ENCODE measurements at regions not wholly inside any gene's neighbourhood (a gene's known extent, or its start where the extent isn't known, plus 50 kb on each side); places are given as distances from the start of the nearest gene placed in this dataset.

- CTCF ChIA-PET: no interaction called here
- no peak for TF ChIP-seq FOS (IDR thresholded peaks at IDR 0.05; ENCODE audit: borderline replicate concordance, extremely low read depth, insufficient read length)
- TF ChIP-seq NFYA (IDR thresholded peaks at IDR 0.05; ENCODE audit: borderline replicate concordance, low read depth, low read length): no peak
- no peak for TF ChIP-seq ASH2L (IDR thresholded peaks at IDR 0.05; ENCODE audit: borderline replicate concordance, low read depth)
- TF ChIP-seq FOXK2 (IDR thresholded peaks at IDR 0.05): no peak
- TF ChIP-seq, protein P1, sequence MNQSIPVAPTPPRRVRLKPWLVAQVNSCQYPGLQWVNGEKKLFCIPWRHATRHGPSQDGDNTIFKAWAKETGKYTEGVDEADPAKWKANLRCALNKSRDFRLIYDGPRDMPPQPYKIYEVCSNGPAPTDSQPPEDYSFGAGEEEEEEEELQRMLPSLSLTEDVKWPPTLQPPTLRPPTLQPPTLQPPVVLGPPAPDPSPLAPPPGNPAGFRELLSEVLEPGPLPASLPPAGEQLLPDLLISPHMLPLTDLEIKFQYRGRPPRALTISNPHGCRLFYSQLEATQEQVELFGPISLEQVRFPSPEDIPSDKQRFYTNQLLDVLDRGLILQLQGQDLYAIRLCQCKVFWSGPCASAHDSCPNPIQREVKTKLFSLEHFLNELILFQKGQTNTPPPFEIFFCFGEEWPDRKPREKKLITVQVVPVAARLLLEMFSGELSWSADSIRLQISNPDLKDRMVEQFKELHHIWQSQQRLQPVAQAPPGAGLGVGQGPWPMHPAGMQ (IDR thresholded peaks at IDR 0.05; ENCODE audit: borderline replicate concordance): no peak
- no peak for TF ChIP-seq CBX5 (IDR thresholded peaks at IDR 0.05; ENCODE audit: low read depth)
- TF ChIP-seq CUX1 (IDR thresholded peaks at IDR 0.05; ENCODE audit: insufficient replicate concordance, low read depth, low read length): no peak
- no peak for TF ChIP-seq CREB1 (IDR thresholded peaks at IDR 0.05; ENCODE audit: low read depth)
- TF ChIP-seq, protein P2, sequence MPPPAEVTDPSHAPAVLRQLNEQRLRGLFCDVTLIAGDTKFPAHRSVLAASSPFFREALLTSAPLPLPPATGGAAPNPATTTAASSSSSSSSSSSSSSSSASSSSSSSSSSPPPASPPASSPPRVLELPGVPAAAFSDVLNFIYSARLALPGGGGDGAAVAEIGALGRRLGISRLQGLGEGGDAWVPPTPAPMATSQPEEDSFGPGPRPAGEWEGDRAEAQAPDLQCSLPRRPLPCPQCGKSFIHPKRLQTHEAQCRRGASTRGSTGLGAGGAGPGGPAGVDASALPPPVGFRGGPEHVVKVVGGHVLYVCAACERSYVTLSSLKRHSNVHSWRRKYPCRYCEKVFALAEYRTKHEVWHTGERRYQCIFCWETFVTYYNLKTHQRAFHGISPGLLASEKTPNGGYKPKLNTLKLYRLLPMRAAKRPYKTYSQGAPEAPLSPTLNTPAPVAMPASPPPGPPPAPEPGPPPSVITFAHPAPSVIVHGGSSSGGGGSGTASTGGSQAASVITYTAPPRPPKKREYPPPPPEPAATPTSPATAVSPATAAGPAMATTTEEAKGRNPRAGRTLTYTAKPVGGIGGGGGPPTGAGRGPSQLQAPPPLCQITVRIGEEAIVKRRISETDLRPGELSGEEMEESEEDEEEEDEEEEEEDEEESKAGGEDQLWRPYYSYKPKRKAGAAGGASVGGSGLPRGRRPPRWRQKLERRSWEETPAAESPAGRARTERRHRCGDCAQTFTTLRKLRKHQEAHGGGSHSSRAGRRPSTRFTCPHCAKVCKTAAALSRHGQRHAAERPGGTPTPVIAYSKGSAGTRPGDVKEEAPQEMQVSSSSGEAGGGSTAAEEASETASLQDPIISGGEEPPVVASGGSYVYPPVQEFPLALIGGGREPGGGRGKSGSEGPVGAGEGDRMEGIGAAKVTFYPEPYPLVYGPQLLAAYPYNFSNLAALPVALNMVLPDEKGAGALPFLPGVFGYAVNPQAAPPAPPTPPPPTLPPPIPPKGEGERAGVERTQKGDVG (CRISPR knock-in tag; IDR thresholded peaks at IDR 0.05): no peak
- no peak for TF ChIP-seq HCFC1 (IDR thresholded peaks at IDR 0.05; ENCODE audit: low read length)
- no peak for TF ChIP-seq GABPA (IDR thresholded peaks at IDR 0.05; ENCODE audit: low read depth)
- TF ChIP-seq RELA (IDR thresholded peaks at IDR 0.05; ENCODE audit: borderline replicate concordance, partially characterized antibody): no peak
- no TSS peak for BruUV-seq (replicated peaks)
These were observed 75.9 kb upstream of the ETS2 start for GRCh38 chr21:38729754-38730379.

More at GRCh38 chr21:38729754-38730379, 75.9 kb upstream of the ETS2 start:
- WGBS (ENCODE audit: insufficient coverage, insufficient replicate concordance, low lambda C conversion rate, missing lambda C conversion rate): 20% methylated on average over 8 of the region's 8 CpGs
- Histone ChIP-seq H3K27ac (ENCODE audit: control insufficient read depth, insufficient read depth) (no peak overlapping the region), H3K4me3 (no peak overlapping the region), H3K9ac (ENCODE audit: control insufficient read depth, insufficient read depth, low read length) (no peak overlapping the region), H3K27me3 (replicated peaks in 1 of 2; ENCODE audit: control insufficient read depth in 2 of 2, insufficient read depth in 2 of 2, low read length in 1 of 2) (no peaks in the 10 kb centered on the region; a peak in 1 of 4 replicates), H3K4me2 (ENCODE audit: control insufficient read depth, insufficient read depth) (no peak overlapping the region), H3K9me3 (replicated peaks; ENCODE audit: control insufficient read depth, insufficient read depth, low read length) (no peaks in the 10 kb centered on the region; the same call in 2 of the 3 replicates), H2AFZ (ENCODE audit: control insufficient read depth, low read depth, low read length) (no peak overlapping the region), H3K36me3 (ENCODE audit: control insufficient read depth in 2 of 2, insufficient read depth in 2 of 2, low read length in 1 of 2) (no peaks in the 10 kb centered on the region), H3K4me1 (ENCODE audit: control insufficient read depth, insufficient read depth, low read length) (no peaks in the 10 kb centered on the region), H3K79me2 (ENCODE audit: control insufficient read depth, insufficient read depth, low read length) (no peaks in the 10 kb centered on the region), H4K20me1 (ENCODE audit: control insufficient read depth, insufficient read depth) (no peaks in the 10 kb centered on the region)
- ATAC-seq (no peak), FAIRE-seq (no peak), DNase-seq (ENCODE audit: low read depth, low spot score) (no peak)
- intact Hi-C loops (cut with micrococcal nuclease; ENCODE audit: unreplicated experiment): no loop called here
- in situ Hi-C loops (cut with MboI): loop anchor here (10.0 kb wide), 2 partner anchors 395 to 415 kb away; no protein-coding TSS in a partner anchor
- ChIA-PET RAD21 (ENCODE audit: unreplicated experiment) (no interaction called here), SMC1A (ENCODE audit: uncharacterized antibody, unreplicated experiment) (interaction anchor here (0.6 kb wide), 1 partner anchor 51 kb away, joined by 4 read pairs; no protein-coding TSS in a partner anchor), POLR2A (no interaction called here)
